ENCODE measurements at regions not wholly inside any gene's neighbourhood (a gene's known extent, or its start where the extent isn't known, plus 50 kb on each side); places are given as distances from the start of the nearest gene placed in this dataset.

DNA sequence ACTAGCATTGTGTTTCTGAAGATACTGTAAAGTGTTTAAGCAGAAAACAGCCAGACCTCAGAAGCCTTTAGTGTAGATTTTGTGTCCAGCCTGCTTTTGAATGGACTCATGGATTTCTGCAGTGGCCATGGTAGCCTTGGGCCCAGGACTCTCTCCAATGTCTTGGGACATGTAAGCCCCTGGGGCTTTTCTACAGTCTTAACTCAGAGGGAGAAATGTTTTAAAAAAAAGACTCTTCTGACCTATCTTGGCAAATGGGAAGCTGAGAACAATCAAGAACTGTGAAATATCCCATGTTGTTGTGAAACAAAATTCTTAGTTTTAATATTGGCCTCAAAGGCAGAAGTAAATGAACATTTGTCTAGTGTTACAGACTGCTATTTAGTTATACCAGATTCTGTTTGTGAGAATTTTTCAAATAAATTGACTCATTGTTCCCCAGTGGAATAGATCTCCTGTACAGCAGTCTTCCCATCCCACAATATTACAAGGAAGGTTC is 112.5 kb upstream of the DMAC1 start:
- no peak overlapping the region for H3K4me3 Mint-ChIP-seq (ENCODE audit: low read depth)
- peaks cover 10% of the 10 kb centered on the region for H3K4me1 Mint-ChIP-seq (ENCODE audit: low read depth)
- no peak overlapping the region for H3K27ac Mint-ChIP-seq

DNA sequence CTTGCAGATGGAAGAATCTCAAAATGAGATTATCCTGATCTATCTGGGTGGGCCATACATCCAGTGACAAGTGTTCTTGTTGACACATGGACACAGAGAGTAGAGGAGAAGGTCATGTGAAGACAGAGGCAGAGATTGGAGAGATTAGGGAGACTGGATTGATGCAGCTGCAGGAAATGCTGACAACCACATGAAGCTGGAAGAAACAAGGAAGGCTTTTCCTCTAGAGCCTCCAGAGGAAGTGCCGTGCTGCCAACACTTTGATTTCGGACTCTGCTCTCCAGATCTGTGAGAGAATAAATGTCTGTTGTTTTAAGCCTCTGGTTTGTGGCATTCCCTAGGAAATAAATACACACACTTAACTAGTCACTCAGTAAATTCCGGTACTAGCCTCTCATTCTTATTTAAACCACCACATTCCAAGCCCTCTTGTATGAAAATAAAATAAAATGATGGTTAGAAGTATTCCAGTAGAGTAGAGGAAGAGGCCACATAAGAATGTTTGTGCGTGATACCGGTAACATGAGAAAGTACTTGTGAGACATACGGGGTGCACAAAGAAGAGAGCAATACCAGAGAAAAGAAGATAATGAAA is 110.9 kb upstream of the DMAC1 start:
- Mint-ChIP-seq H3K9me3 (ENCODE audit: low read depth) (no peaks in the 10 kb centered on the region), H3K27me3 (no peaks in the 10 kb centered on the region), H3K36me3 (ENCODE audit: insufficient read depth) (no peaks in the 10 kb centered on the region), H3K4me3 (ENCODE audit: low read depth) (no peak overlapping the region), H3K27ac (no peak overlapping the region), H3K4me1 (ENCODE audit: low read depth) (no peaks in the 10 kb centered on the region)
- DNase-seq (ENCODE audit: low spot score, unreplicated experiment), result no peak
- TF ChIP-seq, protein P1, sequence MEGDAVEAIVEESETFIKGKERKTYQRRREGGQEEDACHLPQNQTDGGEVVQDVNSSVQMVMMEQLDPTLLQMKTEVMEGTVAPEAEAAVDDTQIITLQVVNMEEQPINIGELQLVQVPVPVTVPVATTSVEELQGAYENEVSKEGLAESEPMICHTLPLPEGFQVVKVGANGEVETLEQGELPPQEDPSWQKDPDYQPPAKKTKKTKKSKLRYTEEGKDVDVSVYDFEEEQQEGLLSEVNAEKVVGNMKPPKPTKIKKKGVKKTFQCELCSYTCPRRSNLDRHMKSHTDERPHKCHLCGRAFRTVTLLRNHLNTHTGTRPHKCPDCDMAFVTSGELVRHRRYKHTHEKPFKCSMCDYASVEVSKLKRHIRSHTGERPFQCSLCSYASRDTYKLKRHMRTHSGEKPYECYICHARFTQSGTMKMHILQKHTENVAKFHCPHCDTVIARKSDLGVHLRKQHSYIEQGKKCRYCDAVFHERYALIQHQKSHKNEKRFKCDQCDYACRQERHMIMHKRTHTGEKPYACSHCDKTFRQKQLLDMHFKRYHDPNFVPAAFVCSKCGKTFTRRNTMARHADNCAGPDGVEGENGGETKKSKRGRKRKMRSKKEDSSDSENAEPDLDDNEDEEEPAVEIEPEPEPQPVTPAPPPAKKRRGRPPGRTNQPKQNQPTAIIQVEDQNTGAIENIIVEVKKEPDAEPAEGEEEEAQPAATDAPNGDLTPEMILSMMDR (IDR thresholded peaks at IDR 0.05; ENCODE audit: unreplicated experiment), result no peak

More for the DNA sequence above, 112.5 kb upstream of the DMAC1 start:
- H3K36me3 Mint-ChIP-seq (ENCODE audit: insufficient read depth), result no peaks in the 10 kb centered on the region
- no peaks in the 10 kb centered on the region for H3K27me3 Mint-ChIP-seq
- no peak for DNase-seq (ENCODE audit: low spot score, unreplicated experiment)
- H3K9me3 Mint-ChIP-seq (ENCODE audit: low read depth), result no peaks in the 10 kb centered on the region
- TF ChIP-seq, protein P1 (IDR thresholded peaks at IDR 0.05; ENCODE audit: unreplicated experiment), result no peak

DNA sequence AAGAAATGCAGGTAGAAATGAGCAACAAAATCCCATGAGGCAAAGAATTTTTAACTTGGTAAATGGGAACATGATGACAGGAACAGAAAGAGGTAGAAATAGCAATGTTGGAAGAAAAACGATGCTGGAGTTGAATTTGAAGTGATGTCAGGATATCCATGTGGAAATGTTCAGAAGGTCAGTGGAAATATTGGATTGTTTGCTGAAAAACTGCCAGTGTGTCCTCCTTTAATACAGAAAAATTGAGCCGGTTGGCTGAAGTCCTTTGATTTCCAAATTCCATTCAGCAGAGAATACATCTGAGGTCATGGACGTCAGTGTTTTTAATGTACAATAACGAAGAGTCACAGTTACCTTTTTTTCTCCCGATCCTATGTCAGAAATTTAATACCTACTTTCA is 110.0 kb upstream of the DMAC1 start:
- Mint-ChIP-seq H3K4me3 (ENCODE audit: low read depth) (no peak overlapping the region), H3K27ac (no peak overlapping the region), H3K4me1 (ENCODE audit: low read depth) (peaks cover 2% of the 10 kb centered on the region), H3K27me3 (no peaks in the 10 kb centered on the region), H3K36me3 (ENCODE audit: insufficient read depth) (no peaks in the 10 kb centered on the region), H3K9me3 (ENCODE audit: low read depth) (no peaks in the 10 kb centered on the region)
- TF ChIP-seq, protein P1 (IDR thresholded peaks at IDR 0.05; ENCODE audit: unreplicated experiment), result no peak
- no peak for DNase-seq (ENCODE audit: low spot score, unreplicated experiment)

DNA sequence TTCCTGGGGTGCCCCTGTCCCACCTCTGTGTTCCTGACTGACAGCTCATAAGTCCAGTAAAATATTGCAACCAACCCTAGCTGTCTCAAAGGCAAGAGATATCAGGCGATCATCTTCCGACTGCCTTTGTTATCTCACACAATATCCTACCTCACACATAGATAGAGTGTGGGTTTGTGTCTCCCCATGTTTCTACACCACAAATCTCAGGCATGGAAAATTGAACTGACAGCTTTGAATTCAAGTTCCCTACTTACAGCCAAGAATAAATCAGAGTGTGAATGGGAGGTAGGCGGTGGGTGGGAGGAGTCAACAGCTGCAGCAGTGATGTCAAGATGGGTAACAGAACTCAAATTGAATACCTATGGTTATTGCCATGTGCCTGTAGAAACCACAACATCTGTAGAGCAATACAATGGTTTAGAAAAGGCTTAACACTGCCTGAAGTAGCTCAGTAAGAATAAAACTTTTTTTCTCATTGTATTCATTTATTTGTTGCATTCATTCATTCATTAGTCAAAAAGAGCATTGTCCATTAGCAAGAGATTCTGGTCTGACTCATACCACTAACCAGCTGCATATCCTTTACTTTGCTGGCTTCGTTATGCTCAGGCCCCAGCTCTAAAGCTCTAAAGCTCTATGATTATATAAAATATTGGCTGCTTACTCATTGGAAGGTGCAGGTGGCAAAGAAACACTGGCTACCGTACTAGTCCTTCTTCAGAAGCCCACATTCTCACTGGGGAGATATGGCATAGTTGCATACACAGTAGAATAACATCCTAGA is 108.2 kb upstream of the DMAC1 start:
- H3K9me3 Mint-ChIP-seq (ENCODE audit: low read depth), result peaks cover 6% of the 10 kb centered on the region

More for the DNA sequence above, 108.2 kb upstream of the DMAC1 start:
- TF ChIP-seq, protein P1 (IDR thresholded peaks at IDR 0.05; ENCODE audit: unreplicated experiment), result no peak
- DNase-seq (ENCODE audit: low spot score, unreplicated experiment), result no peak
- no peak overlapping the region for H3K27ac Mint-ChIP-seq
- H3K27me3 Mint-ChIP-seq, result no peaks in the 10 kb centered on the region
- H3K36me3 Mint-ChIP-seq (ENCODE audit: insufficient read depth), result no peaks in the 10 kb centered on the region
- H3K4me1 Mint-ChIP-seq (ENCODE audit: low read depth), result peaks cover 2% of the 10 kb centered on the region
- no peak overlapping the region for H3K4me3 Mint-ChIP-seq (ENCODE audit: low read depth)

Measured in progenitor cell of endocrine pancreas (in vitro differentiated cells).